Cardiac fibroblast (primary cell): ENCODE measurements at regions not wholly inside any gene's neighbourhood (a gene's known extent, or its start where the extent isn't known, plus 50 kb on each side); places are given as distances from the start of the nearest gene placed in this dataset.

Source experiments
- DNase-seq, 2 donors: peaks; one replicate each; pipeline versions ENCODE4 v3.0.0 to v3.0.0-alpha.2; 2010; ENCODE audit warnings: low read depth in 2 of 2
- H3K4me3 ChIP-seq, 2 donors: replicated peaks in 1 of 2; 1 replicate in 1 of 2; 2 replicates in 1 of 2; pipeline ENCODE4 v1.5.1; 2011; ENCODE audit warnings: low read depth in 2 of 2, low read length in 2 of 2, mild to moderate bottlenecking in 2 of 2, moderate library complexity in 1 of 2
- CTCF ChIP-seq: IDR thresholded peaks from one replicate; pipeline ENCODE4 v1.5.1; 2011; ENCODE audit warnings: low read depth, mild to moderate bottlenecking, low read length, inconsistent platforms

GRCh38 chr10:123298583-123298982, 144.4 kb downstream of the BUB3 start:
- DNase-seq, result no peak
- TF ChIP-seq CTCF, result no peak
- H3K4me3 ChIP-seq, result no peak overlapping the region

- no peak for TF ChIP-seq CTCF
- DNase-seq, result no peak
- no peak overlapping the region for H3K4me3 ChIP-seq
These were observed 145.4 kb downstream of the BUB3 start for GRCh38 chr10:123299598-123299997.

GRCh38 chr10:123301077-123301857, 147.1 kb downstream of the BUB3 start:
- no peak overlapping the region for H3K4me3 ChIP-seq
- no peak for TF ChIP-seq CTCF
- peak; percentile 27 to 62 for DNase-seq

GRCh38 chr10:123303581-123304337, 149.6 kb downstream of the BUB3 start:
- H3K4me3 ChIP-seq, result no peak overlapping the region
- DNase-seq, result no peak
- TF ChIP-seq CTCF, result no peak

GRCh38 chr10:123305671-123306070, 151.5 kb downstream of the BUB3 start:
- DNase-seq, result no peak
- H3K4me3 ChIP-seq, result no peak overlapping the region
- no peak for TF ChIP-seq CTCF

- TF ChIP-seq CTCF, result no peak
- H3K4me3 ChIP-seq, result no peak overlapping the region
- no peak for DNase-seq
These were observed 152.1 kb downstream of the BUB3 start for GRCh38 chr10:123306290-123306689.
